ENCODE measurements at regions not wholly inside any gene's neighbourhood (a gene's known extent, or its start where the extent isn't known, plus 50 kb on each side); places are given as distances from the start of the nearest gene placed in this dataset.

DNA sequence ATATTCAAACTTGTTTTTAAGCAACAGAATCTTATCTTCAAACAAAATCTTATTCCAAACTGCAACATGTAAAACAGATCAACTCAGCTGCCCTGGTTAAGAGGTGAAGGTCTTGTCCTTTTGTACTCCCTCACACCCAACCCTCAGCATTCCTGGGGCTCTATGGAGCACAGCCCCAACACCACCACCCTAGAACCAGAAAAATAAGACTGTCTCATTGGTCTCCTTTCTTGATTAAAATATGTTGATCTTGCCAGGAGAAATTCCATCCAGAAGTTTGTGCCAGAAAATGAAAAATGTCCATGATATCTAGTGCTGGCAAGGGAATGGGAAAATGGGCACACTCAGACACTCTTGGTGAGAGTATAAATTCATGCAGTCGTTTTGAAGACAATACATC, 62.1 kb upstream of the TMEM17 start:
- TF ChIP-seq, protein P1, sequence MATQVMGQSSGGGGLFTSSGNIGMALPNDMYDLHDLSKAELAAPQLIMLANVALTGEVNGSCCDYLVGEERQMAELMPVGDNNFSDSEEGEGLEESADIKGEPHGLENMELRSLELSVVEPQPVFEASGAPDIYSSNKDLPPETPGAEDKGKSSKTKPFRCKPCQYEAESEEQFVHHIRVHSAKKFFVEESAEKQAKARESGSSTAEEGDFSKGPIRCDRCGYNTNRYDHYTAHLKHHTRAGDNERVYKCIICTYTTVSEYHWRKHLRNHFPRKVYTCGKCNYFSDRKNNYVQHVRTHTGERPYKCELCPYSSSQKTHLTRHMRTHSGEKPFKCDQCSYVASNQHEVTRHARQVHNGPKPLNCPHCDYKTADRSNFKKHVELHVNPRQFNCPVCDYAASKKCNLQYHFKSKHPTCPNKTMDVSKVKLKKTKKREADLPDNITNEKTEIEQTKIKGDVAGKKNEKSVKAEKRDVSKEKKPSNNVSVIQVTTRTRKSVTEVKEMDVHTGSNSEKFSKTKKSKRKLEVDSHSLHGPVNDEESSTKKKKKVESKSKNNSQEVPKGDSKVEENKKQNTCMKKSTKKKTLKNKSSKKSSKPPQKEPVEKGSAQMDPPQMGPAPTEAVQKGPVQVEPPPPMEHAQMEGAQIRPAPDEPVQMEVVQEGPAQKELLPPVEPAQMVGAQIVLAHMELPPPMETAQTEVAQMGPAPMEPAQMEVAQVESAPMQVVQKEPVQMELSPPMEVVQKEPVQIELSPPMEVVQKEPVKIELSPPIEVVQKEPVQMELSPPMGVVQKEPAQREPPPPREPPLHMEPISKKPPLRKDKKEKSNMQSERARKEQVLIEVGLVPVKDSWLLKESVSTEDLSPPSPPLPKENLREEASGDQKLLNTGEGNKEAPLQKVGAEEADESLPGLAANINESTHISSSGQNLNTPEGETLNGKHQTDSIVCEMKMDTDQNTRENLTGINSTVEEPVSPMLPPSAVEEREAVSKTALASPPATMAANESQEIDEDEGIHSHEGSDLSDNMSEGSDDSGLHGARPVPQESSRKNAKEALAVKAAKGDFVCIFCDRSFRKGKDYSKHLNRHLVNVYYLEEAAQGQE (tag by site-specific recombination; IDR thresholded peaks at IDR 0.05), result no peak
- TF ChIP-seq, protein P2, sequence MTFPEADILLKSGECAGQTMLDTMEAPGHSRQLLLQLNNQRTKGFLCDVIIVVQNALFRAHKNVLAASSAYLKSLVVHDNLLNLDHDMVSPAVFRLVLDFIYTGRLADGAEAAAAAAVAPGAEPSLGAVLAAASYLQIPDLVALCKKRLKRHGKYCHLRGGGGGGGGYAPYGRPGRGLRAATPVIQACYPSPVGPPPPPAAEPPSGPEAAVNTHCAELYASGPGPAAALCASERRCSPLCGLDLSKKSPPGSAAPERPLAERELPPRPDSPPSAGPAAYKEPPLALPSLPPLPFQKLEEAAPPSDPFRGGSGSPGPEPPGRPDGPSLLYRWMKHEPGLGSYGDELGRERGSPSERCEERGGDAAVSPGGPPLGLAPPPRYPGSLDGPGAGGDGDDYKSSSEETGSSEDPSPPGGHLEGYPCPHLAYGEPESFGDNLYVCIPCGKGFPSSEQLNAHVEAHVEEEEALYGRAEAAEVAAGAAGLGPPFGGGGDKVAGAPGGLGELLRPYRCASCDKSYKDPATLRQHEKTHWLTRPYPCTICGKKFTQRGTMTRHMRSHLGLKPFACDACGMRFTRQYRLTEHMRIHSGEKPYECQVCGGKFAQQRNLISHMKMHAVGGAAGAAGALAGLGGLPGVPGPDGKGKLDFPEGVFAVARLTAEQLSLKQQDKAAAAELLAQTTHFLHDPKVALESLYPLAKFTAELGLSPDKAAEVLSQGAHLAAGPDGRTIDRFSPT (tag by site-specific recombination; IDR thresholded peaks at IDR 0.05), result no peak
- TF ChIP-seq, protein P3, sequence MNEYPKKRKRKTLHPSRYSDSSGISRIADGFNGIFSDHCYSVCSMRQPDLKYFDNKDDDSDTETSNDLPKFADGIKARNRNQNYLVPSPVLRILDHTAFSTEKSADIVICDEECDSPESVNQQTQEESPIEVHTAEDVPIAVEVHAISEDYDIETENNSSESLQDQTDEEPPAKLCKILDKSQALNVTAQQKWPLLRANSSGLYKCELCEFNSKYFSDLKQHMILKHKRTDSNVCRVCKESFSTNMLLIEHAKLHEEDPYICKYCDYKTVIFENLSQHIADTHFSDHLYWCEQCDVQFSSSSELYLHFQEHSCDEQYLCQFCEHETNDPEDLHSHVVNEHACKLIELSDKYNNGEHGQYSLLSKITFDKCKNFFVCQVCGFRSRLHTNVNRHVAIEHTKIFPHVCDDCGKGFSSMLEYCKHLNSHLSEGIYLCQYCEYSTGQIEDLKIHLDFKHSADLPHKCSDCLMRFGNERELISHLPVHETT (tag by site-specific recombination; IDR thresholded peaks at IDR 0.05), result no peak

Data from HEK293 (cell line).